GM18499 (cell line): ENCODE measurements at regions not wholly inside any gene's neighbourhood (a gene's known extent, or its start where the extent isn't known, plus 50 kb on each side); places are given as distances from the start of the nearest gene placed in this dataset.
"Not testable (repeated sequence)": the region's sequence is repeated elsewhere in the genome, so short reads cannot be mapped to it uniquely, and the experiment has no call there.

Experiments used
- ATAC-seq: cut with Tn5 transposase; IDR thresholded peaks from one replicate; pipeline ENCODE4 v1.9.1; 2021; ENCODE audit warnings: moderate number of reproducible peaks; ENCODE audit not compliant: insufficient read depth, unreplicated experiment

DNA sequence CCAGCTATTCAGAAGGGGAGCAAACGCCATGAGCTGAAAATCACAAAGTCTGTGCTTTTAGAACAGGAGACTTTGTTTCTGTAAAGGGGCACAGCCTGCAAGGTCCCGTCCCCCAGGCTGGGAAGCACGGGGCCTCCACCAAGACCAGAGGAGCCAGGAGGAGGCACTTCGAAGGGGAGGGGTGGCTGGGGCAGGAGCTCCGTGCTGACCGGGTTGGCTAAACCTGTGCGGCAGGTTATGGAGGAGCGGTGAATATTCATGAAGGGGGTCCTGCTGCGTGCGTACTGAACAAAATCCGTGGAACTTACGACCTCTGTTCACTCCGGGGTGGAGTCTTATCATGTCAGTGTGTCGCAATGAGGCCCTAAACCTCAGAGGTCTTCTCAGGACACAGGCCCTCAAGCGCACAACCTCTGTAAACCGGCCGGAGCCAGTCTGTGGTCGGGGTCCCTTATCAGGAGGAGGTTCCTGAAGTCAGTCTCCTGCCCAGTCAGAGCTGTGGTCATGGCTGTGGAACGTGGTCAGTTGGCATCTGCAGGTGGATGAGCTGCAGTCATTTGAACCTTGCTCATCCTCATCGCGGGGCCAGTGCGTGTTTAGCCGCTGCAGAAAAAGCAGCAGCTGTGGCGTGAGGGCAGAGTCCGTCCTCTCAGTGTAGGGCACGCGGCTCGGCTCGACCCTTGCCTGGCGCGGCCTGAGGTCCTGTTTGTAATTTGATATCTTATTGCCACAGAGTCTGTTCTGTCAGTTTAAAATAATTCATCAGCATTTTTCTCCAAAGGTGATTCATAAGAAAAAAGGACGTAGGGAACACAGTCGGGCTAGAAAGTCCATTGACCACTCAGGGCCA lies 5507.7 kb upstream of the TPTE start:
- ATAC-seq: not testable (repeated sequence)

DNA sequence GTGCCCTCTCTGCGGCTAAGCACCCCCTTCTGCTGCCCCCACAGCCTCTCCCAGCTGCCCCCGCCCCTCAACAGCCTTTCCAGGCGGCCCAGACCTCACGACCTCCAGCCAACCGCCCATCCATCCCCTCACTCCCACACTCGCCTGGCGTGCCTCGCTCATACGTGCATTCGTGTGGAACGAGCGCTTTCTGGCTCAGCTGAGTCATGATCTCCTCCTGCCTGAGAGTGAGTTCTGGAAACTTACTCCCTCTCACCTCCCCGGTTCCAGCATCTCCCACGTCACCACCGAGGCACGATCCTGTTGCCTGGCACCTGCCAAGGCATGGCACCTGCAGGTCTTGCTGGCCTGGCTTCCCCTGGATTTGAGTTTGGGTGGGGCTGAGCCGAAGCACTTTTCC lies 5506.2 kb upstream of the TPTE start:
- ATAC-seq: not testable (repeated sequence)

- ATAC-seq: peak; percentile 47
Measured at GRCh38 chr21:5019120-5019519, 5502.3 kb upstream of the TPTE start.

DNA sequence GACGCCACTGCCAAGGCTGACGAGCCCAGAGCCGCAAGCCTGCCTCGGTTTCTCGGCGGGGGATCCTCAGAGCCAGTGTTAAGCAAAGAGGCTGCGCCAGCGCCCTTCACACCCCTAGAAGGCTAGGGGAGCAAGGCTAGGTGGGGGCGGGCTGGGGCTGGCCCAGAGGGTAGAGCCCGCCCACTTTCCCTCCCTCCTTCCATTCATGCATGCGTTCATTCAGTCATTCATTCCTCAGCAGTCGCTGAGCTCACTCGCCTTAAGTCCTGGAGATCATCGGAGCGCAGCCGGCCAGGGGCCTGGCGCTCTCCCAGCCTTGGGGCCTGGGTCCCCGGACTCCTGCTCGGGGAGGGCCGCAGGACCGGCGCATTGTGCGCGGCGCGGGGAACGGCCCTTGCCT lies 5499.6 kb upstream of the TPTE start:
- ATAC-seq: not testable (repeated sequence)

- ATAC-seq: not testable (repeated sequence)
Measured at GRCh38 chr21:5022254-5022653, 5499.1 kb upstream of the TPTE start.

GRCh38 chr21:5022748-5023147 lies 5498.6 kb upstream of the TPTE start:
- ATAC-seq: not testable (repeated sequence)

DNA sequence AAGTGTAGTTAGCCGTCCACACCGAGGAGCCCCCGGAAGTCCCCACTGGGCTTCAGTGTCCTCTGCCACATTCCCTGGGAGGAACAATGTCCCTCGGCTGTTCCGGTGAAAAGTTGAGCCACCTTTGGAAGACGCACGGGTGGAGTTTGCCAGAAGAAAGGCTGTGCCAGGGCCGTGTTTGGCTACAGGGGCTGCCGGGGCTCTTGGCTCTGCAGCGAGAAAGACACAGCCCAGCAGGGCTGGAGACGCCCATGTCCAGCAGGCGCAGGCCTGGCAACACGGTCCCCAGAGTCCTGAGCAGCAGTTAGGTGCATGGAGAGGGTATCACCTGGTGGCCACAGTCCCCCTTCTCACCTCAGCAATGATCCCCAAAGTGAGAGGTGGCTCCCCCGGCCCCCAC lies 5486.2 kb upstream of the TPTE start:
- not testable (repeated sequence) for ATAC-seq

- not testable (repeated sequence) for ATAC-seq
Measured at GRCh38 chr21:5035587-5035986, 5485.8 kb upstream of the TPTE start.

DNA sequence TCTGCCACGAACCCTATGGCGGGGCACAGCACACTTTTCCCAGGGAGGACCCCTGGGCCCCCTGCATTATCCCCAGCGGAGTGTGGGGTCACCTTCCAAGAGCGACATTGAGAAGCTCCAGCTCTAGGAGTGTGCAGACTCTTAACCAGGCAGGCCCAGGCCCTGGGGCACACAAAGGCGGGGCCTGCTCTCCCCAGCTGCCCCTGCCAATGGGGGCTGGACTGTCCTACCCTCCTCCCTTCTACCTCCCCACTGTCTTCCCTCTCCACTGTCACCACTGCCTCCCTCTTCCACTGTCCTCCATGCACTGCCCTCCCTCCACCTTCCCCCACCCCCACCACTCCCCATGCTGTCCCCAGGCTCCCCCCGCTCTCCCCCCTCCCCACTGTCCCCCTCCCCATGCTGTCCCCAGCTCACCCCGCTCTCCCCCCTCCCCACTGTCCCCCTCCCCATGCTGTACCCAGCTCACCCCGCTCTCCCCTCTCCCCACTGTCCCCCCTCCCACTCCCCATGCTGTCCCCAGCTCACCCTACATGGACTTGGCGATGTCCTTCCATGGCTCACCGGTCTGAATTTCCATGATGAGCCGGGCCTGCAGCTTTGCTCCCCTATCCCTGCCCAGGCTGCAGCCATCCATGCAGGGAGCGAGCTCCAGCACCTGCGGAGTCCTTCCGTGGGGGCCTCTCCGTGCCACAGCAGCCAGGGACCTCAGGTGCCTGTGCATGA lies 5483.6 kb upstream of the TPTE start:
- not testable (repeated sequence) for ATAC-seq

DNA sequence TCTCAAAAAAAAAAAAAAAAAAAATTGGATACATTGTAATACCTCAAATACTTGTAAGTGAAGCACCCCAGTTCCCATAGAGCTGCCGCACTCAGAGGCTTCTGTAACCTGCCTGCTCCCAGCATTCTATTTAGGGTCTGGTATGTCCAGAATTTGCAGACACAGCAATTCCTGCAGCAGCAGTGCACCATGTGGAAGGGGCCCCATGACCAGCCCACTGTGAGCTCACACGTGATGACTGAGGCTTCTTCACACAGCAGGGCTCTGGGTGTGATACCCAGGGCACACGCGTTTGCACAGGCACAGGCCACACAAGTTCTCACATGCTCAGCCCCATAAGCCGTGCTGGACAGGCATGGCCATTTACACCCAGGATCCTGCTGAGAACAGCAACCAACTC lies 5481.5 kb upstream of the TPTE start:
- ATAC-seq: not testable (repeated sequence)

DNA sequence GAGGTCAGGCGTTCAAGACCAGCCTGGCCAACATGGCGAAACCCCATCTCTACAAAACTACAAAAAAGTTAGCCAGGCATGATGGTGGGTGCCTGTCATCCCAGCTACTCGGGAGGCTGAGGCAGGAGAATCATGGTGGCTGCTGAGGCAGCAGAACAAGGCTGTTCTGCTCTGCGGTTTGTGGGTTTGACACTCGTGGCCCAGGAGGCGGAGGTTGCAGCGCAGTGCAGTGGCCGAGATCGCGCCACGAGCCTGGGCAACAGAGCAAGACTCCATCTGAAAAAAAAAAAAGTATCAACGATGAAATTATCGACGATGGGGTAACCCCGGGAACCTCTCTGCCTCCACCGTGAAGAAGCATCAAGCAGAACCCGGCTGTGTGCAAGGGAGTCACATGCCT lies 5478.8 kb upstream of the TPTE start:
- not testable (repeated sequence) for ATAC-seq

DNA sequence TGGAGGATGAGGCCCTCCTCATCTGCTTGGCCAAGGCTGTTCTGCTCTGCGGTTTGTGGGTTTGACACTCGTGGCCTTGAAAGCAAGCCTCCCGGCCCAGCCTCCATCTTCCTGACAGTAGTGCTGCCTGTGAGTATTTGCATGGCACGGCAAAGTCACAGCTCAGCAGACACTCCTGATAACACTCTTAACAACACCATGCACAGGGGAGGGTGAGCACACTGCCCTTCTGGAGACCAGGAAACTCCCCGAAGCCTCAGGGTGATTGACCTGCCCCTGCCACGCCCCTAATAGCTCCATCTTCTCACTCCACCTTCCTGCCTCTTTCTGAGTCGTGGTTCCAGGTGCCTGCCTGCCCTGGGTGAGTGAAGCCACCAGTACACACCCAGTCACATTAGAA lies 5476.6 kb upstream of the TPTE start:
- not testable (repeated sequence) for ATAC-seq

DNA sequence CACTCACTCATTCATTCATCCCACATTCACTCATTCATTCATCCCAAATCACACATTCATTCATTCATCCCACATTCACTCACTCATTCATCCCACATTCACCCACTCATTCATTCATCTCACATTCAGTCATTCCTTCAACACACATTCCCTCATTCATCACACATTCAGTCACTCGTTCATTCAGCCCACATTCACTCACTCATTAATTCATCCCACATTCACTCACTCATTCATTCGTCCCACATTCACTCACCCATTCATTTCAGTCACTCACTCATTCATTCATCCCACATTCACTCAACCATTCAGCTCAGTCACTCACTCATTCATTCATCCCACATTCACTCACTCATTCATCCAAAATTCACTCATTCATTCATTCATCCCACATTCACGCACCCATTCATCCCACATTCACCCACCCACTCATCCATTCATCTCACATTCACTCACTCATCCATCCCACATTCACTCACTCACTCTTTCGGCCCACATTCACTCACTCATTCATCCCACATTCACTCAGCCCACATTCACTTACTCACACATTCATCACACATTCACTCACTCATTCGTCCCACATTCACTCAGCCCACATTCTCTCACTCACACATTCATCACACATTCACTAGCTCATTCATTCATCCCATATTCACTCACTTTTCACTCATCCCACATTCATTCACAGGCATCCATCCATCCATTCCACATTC lies 5469.9 kb upstream of the TPTE start:
- ATAC-seq: not testable (repeated sequence)

- not testable (repeated sequence) for ATAC-seq
Measured at GRCh38 chr21:5055027-5055754, 5466.2 kb upstream of the TPTE start.

GRCh38 chr21:5055996-5056962 lies 5465.1 kb upstream of the TPTE start:
- ATAC-seq: not testable (repeated sequence)

DNA sequence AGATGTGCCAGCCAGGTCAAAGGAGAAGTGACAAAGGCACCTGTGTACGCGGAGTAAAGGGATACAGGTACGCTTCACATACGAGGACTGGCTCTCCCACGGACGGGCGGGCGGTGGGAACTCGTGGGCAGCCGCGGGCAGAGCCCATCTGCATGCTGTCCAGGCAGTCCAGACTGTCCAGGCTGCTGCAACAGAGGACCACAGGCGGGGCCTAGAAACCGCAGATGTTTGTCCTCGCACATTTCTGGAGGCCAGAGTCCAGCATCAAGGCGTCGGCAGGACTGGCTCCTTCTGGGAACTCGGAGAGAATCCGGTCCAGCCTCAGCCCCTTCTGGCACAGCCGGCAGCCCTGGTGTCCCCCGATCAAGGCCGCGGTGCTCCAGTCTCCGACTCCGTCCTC lies 5464.3 kb upstream of the TPTE start:
- ATAC-seq: not testable (repeated sequence)

- not testable (repeated sequence) for ATAC-seq
Measured at GRCh38 chr21:5060364-5061083, 5460.9 kb upstream of the TPTE start.

DNA sequence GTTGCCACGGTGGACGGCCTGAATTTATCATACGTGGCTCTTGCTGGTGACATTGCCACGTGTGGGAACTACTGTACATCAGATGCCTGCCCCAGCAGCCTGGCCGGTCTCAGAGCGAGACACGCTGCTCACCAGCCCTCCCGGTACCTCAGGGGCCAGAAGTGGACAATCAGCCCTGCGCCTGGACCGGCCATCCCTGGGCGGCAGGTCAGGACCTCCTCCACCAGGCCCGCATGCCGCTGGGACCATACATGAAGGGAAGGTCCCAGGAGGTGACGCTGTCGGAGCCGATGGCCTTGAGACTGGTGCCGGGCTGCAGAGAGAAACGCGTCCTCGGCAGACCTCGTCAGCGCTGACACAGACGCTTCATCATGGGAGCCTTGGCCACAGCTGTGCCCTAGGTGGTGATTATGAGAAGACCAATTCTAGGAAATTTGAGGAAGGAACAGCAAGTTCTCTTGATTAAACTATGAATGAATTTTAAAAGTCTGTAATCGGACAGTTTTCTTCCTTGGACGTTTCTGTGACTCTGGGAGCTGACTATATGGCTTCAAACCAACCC lies 5456.7 kb upstream of the TPTE start:
- not testable (repeated sequence) for ATAC-seq
